ENCODE measurements at regions not wholly inside any gene's neighbourhood (a gene's known extent, or its start where the extent isn't known, plus 50 kb on each side); places are given as distances from the start of the nearest gene placed in this dataset.

- TF ChIP-seq, protein P1, sequence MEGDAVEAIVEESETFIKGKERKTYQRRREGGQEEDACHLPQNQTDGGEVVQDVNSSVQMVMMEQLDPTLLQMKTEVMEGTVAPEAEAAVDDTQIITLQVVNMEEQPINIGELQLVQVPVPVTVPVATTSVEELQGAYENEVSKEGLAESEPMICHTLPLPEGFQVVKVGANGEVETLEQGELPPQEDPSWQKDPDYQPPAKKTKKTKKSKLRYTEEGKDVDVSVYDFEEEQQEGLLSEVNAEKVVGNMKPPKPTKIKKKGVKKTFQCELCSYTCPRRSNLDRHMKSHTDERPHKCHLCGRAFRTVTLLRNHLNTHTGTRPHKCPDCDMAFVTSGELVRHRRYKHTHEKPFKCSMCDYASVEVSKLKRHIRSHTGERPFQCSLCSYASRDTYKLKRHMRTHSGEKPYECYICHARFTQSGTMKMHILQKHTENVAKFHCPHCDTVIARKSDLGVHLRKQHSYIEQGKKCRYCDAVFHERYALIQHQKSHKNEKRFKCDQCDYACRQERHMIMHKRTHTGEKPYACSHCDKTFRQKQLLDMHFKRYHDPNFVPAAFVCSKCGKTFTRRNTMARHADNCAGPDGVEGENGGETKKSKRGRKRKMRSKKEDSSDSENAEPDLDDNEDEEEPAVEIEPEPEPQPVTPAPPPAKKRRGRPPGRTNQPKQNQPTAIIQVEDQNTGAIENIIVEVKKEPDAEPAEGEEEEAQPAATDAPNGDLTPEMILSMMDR (IDR thresholded peaks at IDR 0.05; ENCODE audit: insufficient read depth, low read depth, low read length, missing control alignments), result no peak
- no peak for DNase-seq (ENCODE audit: low read depth)
- H3K4me3 ChIP-seq (ENCODE audit: low read length), result no peak overlapping the region
Observed at GRCh38 chr1:83764209-83764608, 234.7 kb downstream of the TTLL7 start.

- TF ChIP-seq, protein P1 (IDR thresholded peaks at IDR 0.05; ENCODE audit: insufficient read depth, low read depth, low read length, missing control alignments), result no peak
- H3K4me3 ChIP-seq (ENCODE audit: low read length), result no peak overlapping the region
- no peak for DNase-seq (ENCODE audit: low read depth)
Observed at GRCh38 chr1:83763361-83764095, 235.4 kb downstream of the TTLL7 start.

GRCh38 chr1:83762416-83762815 is 236.5 kb downstream of the TTLL7 start:
- TF ChIP-seq, protein P1 (IDR thresholded peaks at IDR 0.05; ENCODE audit: insufficient read depth, low read depth, low read length, missing control alignments), result no peak

GRCh38 chr1:83762039-83762365 is 236.9 kb downstream of the TTLL7 start:
- TF ChIP-seq, protein P1 (IDR thresholded peaks at IDR 0.05; ENCODE audit: insufficient read depth, low read depth, low read length, missing control alignments), result no peak
- no peak for DNase-seq (ENCODE audit: low read depth)
- H3K4me3 ChIP-seq (ENCODE audit: low read length), result no peak overlapping the region

More at GRCh38 chr1:83762416-83762815, 236.5 kb downstream of the TTLL7 start:
- H3K4me3 ChIP-seq (ENCODE audit: low read length), result no peak overlapping the region
- no peak for DNase-seq (ENCODE audit: low read depth)

DNA sequence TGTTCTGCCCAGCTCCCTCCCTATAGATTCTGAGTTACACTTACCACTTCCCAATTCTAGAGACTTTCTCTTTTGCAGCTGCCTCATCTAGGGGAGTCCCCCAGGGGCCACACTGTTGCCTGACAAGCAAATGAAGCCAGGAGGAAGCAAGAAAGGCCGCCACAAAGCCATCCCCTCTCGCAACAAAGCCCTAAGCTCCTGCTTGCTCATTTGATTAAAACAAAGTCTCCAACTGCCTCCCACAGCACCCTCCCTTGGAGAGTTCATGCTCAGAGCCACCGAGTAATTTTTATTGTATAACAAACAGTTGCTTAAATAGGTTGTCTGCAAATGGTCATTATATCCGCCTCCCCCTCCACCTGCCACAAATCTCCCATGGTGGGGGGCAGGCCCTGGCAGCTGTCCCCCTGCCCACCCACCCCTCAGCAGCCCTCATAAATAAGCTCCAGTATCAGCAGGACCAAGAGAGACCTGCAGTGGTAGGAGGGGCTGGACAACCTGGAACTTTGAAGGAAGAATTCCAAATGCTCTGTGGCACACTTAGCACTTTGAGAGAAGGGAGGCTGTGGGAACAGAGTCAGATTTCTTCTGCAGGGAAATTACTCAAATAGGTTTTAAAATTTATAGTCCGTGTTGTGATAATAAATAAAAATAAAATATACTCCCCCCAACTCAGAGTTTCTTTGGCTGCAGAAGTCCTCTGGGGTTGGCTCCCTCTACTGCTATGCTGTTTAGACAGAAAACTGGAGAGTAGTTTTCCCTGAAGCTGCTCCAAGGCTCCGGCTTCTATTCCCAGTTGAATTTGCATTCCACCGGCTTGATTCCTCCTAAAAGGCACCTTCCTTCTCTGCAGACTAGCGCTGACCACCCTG is 237.5 kb downstream of the TTLL7 start:
- TF ChIP-seq, protein P1 (IDR thresholded peaks at IDR 0.05; ENCODE audit: insufficient read depth, low read depth, low read length, missing control alignments), result no peak
- H3K4me3 ChIP-seq (ENCODE audit: low read length), result no peak overlapping the region
- DNase-seq (ENCODE audit: low read depth), result no peak

- TF ChIP-seq, protein P1 (IDR thresholded peaks at IDR 0.05; ENCODE audit: insufficient read depth, low read depth, low read length, missing control alignments), result no peak
- H3K4me3 ChIP-seq (ENCODE audit: low read length), result no peak overlapping the region
- DNase-seq (ENCODE audit: low read depth), result no peak
Observed at GRCh38 chr1:83760226-83761021, 238.5 kb downstream of the TTLL7 start.
